GM12872 (cell line): ENCODE measurements at regions not wholly inside any gene's neighbourhood (a gene's known extent, or its start where the extent isn't known, plus 50 kb on each side); places are given as distances from the start of the nearest gene placed in this dataset.

Experiments used
- TF ChIP-seq, protein P1 (sequence below): IDR thresholded peaks from 3 replicates; pipeline ENCODE4 v1.5.1; 2011; ENCODE audit warnings: low read depth, mild to moderate bottlenecking, low read length, moderate library complexity; ENCODE audit not compliant: insufficient read depth

DNA sequence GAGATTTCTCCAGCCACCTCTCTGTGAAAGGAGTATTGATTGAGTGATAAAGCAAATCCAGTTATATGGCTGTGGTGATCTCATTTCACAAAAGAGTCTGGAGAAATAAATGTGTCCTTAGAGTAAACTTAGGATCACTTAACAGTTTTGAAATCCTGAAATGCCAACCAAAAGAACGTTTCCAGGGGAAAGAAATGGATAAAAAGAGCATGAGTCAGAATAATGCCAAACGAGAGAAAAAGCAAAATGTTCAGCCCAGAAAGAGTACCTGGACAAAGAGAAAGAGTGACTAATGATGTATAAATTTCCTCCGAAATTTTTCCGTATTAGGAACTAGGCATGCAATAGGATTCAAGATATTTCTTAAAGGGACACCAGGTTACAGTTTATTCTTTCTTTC is 463.1 kb upstream of the CDH10 start:
- TF ChIP-seq, protein P1, sequence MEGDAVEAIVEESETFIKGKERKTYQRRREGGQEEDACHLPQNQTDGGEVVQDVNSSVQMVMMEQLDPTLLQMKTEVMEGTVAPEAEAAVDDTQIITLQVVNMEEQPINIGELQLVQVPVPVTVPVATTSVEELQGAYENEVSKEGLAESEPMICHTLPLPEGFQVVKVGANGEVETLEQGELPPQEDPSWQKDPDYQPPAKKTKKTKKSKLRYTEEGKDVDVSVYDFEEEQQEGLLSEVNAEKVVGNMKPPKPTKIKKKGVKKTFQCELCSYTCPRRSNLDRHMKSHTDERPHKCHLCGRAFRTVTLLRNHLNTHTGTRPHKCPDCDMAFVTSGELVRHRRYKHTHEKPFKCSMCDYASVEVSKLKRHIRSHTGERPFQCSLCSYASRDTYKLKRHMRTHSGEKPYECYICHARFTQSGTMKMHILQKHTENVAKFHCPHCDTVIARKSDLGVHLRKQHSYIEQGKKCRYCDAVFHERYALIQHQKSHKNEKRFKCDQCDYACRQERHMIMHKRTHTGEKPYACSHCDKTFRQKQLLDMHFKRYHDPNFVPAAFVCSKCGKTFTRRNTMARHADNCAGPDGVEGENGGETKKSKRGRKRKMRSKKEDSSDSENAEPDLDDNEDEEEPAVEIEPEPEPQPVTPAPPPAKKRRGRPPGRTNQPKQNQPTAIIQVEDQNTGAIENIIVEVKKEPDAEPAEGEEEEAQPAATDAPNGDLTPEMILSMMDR, result no peak

DNA sequence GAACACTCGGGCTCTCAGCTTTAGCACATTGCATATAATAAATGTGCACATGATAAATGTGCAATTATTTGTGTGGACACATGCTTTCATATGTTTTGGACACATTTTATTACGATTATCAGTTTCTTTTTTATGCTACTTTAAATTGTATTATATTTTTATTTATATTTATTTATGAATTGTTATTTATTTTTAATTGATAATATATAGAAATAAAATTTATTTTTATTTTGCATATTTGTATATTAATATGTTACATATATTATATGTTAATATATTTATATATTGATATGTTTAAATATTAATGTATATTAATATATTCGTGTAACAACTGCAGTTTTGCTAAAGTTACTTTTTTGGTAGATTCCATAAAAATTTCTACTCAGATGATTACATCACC is 454.8 kb upstream of the CDH10 start:
- TF ChIP-seq, protein P1, result no peak

- TF ChIP-seq, protein P1, result no peak
Observed at GRCh38 chr5:25095261-25095660, 450.5 kb upstream of the CDH10 start.

GRCh38 chr5:25094219-25094618 is 449.4 kb upstream of the CDH10 start:
- TF ChIP-seq, protein P1, result no peak

DNA sequence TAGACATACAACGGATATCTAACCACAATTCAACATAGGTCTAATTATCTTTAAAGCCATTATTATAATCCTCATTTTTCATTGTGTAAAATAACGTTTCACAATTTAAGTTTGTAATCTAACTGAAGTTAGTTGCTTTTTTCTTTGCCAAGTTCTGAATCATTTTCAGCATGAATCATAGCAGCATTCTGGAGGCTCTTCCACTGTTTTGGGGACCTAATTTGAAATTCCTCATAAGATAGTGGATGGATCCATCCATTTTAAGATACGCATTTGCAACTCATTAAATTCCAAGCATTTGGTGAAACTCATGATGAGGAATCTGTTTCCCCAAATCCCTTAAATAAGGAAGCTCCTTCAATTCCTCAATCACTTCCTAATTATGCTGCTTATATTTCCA is 447.1 kb upstream of the CDH10 start:
- TF ChIP-seq, protein P1, result no peak

DNA sequence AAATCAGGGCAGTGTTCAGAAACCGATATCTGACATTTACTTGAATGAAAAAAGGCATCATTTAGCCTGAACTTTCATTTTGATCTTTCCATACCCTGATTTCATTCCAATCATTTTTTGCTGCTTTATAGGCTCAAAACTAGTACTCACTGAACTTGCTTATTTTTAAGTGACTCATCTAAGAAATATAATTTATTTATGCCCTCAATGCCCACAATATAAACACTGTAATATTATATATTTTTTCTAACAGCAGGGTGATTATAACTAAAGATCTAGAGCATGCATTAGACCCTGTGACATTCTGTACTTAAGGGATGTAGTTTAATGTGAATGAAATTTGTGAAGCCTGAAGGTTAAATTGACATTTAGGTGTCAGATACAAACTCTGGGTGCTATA is 446.1 kb upstream of the CDH10 start:
- TF ChIP-seq, protein P1, result no peak

DNA sequence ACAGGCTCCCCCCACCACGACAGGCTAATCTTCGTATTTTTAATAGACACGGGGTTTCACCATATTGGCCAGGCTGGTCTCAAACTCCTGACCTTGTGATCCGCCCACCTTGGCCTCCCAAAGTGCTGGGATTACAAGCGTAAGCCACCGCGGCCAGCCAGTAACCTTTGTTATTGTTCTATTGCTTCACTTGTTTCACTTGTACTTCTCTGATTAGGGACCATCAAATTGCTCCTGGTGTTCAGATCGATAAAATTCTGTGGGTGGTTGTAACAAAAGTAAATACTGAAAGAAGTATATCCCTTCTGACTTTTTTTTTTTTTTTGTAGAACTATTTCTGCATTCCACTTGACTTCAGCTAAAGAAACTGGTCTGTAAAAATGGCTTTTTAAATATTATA is 445.5 kb upstream of the CDH10 start:
- TF ChIP-seq, protein P1, result no peak

DNA sequence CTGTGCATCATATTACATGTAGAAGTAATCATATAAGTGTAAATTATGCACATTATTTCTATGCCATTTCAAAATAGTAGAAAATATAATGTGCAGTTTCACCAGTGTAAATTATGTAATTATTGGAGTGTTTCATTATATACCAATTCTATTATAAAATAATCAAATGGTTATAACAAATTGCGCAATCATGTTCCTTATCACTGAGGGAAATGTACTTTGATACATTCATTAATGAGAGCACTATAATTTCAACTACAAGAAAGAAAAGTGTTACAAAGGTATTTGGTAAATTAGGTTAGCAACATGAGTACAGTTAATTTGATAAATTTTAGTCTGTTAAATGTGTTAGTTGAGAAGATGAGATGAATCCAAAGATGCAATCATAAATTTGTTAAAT is 421.5 kb upstream of the CDH10 start:
- TF ChIP-seq, protein P1, result no peak
